Middle frontal gyrus (tissue), 1 donor: ENCODE measurements at regions not wholly inside any gene's neighbourhood (a gene's known extent, or its start where the extent isn't known, plus 50 kb on each side); places are given as distances from the start of the nearest gene placed in this dataset.

Experiments used
- DNase-seq: peaks from one replicate; pipeline ENCODE4 v3.0.0-alpha.2; 2015; ENCODE audit warnings: low spot score; ENCODE audit errors: extremely low spot score

DNA sequence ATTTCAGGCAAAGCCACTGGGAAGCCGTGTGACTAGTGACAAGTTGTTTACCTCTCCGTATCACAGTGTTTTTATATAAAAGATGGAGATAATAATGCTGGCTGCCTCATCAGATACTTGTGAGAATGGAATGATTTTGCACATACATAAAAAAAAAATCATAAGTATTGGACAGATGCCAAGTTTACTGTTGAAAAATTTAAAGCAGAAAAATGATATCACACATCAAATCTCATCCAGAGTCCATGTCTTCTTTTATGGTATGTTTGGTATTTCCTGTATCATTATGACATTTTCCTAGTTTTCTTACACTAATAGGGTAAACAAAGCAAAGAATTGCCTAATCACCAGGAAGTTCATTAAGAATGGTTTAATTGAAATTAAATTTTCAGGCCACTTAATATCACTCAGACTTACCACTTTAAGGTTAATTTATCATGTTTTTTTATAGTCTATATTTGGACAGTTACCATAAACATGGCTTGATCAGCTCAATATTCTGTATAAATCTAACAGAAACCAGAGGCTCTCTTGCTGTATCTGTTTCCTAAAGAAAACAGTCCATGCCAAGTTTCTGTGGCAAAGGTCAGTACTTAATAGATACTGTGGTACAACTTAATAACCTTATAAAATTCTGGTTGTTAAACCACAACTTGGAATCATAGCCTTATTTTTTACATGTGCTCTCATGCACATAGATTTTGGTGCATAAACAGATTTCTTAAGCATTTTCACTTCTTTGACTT, 656.5 kb upstream of the RIOK2 start:
- DNase-seq, result no peak

DNA sequence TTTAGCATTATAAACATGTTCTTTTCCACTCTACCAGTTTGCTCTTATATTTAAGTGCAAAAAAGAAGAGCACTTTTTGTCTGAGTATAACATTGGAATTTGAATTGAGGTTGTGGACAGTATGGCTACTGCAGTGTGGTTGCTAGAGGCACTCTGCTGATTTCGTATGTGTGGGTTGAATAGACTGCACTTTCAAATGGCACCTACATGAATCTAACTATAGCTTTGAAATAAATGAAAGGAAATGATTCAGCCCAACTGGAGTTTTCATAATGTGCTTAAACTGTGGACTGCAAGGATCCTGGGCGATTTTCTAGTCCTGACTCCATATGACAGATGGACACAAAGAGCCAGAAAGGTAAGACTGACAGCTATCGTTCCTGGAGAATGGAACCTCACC, 657.6 kb upstream of the RIOK2 start:
- peak; percentile 11 for DNase-seq

DNA sequence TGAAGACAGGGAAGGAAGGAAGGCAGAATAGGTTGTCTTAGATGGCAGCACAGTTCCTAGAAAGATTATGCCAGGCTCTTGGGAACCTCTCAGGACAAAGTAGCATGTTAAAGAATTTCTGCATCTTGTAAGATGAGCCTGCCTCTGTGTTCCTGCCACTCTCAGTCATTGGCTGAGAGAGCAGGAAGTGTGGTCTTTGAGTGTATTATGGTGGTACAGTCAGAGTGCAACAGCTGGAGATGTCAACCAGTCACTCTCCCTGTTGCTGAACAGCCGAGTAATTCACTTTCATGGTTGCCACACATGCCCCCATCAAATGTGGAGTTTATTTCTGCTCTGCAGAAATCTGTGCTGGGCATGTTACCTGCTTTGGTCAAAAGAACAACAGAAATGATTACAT, 659.6 kb upstream of the RIOK2 start:
- no peak for DNase-seq

DNA sequence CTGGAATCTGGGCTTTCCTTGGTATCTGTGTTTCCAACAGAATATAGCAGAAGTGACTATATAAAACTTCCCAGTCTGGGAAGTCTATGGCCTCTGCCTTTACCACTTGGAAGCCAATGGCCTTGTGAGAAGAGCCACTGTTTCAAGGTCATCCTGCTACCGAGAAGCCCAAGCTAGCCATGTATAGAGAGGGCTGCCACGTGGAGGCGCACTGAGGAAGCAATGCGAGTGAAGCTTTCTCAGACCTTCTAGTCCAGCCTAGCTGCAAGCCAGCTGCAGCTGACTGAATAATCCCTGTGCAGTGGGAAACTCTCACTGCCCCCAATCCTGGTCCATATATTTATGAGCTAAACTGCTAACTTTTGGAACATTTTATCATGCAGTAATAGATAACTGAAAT, 661.8 kb upstream of the RIOK2 start:
- DNase-seq, result no peak

DNA sequence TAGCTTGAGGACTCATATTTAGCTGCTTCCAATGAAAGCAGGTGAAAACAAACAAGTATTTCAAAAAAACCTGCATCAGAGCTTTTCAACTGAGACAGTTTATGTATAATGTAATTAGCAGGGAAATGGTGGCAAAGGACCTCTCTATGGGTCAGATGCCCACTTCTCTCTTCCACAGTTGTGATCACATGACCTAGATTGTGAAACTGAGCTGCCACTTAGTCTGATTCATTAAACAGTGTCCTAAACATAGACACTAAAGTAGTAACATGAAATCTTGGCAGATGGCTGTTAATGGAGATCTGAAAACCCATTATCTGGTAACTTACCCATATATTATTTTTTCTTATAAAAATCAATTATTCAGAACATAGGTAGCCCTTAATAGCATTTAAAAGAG, 663.6 kb upstream of the RIOK2 start:
- no peak for DNase-seq

DNA sequence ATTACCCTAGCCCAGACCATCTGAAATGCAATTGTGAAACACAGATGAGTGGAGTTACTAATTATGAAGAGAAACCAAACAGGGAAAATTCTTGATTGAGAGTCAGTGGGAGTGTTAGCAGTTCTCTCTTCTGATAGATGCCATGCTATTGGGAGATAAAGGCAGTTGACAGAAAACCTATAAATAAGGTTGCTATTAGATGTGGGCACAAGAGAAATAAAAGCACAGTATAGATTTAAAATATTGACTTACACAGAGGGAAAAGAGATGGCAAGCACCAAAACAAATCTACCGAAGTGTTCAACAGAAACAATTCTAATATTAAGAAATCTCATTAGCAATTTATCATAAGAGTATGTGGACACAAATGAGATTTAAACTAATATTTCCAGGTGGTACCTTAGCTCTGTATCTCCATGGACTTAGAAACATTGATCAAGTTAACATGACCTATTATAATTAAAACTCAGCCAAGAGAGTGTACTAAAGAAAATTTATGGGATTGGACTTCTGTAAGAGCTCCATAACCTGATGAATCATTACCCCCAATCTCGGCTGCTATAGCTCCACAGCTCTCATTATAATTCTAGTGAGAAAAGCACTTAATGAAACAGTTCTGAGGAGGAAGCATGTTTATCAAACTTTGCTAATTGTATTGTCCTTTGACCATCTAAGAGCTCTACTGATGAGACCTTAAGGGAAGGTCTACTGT, 665.0 kb upstream of the RIOK2 start:
- no peak for DNase-seq

DNA sequence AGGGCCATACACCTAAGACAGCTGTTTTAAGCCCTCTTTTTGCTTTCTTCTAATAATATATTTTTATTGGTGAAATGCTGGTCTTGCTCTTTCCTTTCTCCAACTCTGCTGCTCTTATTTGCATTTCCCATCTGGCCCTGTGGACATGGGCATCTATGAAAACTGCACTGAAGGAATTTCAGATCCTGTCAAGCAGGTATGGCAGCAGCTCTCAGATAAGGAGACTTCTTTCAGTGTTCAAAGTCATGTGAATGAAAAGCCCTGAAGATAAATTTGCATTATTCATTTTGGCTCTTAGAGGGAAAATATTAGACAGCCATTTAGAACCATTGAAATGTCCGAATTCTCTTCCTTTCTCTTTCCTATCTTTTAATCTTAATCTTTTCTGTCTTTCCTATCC, 668.0 kb upstream of the RIOK2 start:
- no peak for DNase-seq

DNA sequence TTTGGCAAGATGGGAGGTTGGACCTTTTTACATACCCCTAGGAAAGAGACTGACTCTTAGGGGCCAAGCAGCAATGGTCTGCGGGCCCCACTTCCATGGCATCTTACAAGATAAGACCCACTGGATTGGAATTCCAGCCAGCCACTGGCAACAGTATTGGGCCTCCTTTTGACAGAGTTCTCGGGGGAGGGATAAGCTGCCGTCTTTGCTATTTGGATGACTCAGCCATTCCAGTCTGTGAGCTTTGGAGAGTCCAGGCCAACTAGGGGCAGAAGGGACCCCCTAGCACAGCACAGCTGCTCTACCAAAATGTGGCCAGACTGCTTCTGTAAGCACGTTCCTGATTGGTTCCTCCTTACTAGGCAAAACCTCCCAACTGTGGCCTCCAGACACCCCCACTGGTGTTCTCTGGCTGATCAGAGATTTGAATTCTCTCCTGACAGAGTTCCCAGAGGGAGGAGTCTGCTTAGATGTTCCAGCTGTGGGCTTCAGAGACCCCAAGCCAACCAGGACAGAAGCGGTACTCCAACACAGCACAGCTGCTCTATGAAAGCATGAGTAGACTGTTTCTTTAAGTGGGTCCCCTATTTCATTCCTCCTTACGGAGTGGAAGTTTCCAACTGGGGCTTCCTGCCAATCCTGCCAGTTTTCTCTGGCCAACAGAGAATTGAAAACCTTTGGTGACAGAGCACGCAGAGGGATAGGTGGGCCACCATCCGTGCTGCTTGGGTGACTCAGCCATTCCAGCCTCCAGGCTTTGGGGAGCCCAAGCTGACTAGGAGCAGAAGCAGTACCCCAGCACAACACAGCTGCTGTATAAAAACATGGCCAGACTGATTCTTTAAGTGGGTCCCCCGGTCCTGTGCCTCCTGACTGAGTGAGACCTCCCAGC, 672.1 kb upstream of the RIOK2 start:
- DNase-seq, result no peak

DNA sequence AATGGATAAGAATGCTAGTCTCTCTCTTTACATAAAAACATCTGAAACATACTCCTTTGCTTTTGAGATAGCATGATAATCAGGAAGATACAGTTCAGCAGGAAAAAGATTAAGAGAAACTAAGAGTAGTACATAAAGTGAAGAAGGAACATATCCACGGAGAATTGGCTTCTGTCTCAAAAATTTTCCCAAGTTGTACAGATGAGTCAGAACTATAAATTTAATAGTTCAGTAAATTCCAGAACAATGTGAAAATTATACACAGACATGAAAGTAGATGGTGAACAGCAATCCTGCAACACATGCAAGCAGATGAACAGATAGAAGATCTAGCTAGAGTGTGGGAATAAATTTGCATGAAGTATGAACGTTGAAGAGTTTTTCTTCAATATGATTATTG, 691.4 kb upstream of the RIOK2 start:
- DNase-seq, result no peak

DNA sequence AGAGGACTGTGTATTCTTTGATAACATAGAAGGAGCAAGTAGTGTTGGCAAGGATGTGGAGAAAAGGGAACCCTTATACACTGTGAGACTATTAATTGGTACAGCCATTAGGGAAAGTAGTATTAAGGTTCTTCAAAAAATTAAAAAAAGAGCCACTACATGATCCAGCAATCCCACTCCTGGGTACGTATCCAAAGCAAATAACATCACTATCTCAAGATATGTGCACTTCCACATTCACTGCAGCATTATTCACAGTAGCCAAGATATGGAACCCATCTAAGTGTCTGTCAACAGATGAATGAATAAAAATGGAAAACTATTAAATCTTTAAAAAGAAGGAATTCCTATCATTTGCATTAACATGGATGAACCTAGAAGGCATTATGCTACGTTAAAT, 693.2 kb upstream of the RIOK2 start:
- DNase-seq, result no peak

DNA sequence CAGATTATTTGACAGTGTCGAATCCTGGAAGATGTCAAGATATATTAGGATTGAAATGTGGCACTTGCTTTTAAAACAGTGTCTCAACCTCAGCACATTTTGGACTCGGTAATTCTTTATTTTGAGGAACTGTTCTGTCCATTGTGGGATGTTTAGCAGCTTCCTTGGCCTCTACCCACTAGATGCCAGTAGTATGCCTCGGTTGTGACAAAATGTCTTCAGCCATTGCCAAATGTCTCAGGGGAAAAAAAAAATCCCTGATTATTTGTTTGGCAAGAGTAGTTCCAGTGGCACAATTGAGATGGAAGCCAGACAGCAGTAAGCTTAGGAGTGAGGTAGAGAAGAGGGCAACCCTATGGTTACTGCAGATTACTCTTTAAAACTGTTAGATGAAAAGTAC, 694.5 kb upstream of the RIOK2 start:
- DNase-seq, result no peak

DNA sequence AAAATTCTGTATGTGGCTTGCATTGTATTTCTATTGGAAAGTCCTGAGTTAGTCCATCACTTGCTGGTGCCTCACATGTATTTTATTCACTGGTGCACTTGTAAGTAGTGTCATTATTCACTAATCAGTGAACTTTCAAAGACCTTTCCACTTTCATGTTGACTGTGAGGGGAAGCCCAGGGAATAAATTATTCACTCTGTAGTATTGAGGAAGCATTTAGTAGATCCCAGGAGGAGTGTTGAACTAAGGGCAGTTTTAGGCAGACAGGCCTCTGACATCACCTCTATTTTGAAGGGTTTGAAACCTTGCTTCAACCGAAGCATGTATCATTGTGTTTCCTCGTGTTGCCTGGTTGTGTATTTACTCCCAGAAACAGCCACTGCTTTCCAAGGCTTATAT, 705.4 kb upstream of the RIOK2 start:
- no peak for DNase-seq

DNA sequence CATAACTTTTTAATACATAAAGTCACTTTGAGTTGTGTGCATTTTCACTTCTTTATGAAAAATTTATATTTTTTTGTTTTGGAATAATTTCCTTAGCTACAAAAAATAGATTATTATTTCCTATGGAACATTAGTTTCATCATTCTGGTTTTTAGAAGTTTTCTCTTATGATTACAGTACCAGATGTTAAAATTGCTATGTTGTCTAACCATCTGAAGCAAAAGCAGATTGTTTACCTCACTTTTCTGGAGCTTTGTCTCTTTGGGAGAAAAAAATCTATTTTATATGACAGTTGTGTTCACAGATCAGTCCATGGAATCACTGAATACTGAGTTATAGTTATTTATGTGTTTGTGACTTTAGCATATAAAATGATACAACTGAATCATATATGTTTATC, 708.9 kb upstream of the RIOK2 start:
- DNase-seq, result no peak

DNA sequence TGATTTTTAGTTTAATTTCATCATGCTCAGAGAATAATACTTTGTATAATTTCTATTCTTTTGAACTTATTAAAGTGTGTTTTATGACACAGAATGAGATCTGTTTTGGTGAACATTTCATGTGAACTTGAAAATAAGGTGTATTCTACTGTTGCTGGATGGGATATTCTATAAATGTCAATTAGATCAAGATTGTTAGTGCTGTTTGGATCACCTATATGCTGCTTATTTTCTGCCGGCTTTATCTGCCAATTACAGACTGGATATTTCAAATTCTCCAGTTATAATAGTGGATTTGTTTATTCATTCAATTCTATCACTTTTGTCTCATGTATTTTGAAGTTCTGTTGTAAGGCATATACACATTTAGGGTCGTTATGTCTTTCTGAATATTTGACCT, 720.7 kb upstream of the RIOK2 start:
- DNase-seq, result no peak

DNA sequence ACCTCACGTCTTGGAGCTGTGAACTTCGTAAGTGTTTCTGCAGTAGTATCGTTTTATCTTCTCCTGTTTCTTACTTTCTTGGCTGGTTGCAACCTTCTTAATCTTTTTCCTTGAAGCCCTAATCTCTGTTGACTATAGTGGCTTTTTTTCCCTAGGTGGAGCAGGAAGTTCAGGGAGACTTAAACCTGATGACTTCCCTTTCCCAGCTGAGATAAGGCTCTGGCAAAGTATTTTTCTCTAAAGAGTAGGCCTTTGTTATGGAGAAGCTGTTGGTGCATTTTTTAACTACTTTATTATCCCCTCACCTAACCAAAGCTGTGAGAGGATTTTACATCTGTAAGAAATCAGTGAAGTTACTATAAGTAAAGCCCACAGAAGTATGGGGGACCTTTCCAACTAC, 723.1 kb upstream of the RIOK2 start:
- no peak for DNase-seq

DNA sequence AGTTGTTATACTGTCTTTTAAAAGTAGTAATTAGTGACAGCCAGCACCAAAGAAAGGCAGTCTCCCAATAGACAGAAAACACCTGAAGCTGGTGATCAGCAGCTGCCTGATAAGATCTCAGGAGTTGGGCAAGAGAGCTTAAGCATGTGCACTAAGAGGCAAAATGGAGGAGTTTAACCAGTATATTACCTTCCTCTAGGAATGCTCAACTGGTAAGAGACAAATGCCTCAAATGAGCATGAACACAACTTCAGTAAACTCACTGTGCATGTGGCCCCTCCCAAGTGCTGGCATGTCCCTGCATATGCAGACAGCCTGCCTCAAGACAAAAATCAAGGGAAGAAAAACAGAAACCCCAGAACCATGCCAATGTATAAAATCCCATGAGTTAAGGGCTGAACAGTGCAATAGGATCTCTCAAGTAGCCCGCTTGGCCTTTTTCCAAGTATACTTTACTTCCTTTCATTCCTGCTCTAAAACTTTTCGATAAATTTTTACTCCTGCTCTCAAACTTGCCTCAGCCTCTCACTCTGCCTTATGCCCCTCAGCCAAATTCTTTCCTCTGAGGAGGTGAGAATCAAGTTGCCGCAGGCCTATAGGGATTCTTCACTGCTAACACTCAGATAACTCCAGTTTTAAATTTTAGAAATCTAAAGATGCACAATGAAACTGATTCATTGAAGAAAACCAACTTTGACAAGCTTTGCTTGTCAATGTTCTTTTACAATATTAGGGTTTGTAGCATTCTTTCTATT, 724.8 kb upstream of the RIOK2 start:
- no peak for DNase-seq

DNA sequence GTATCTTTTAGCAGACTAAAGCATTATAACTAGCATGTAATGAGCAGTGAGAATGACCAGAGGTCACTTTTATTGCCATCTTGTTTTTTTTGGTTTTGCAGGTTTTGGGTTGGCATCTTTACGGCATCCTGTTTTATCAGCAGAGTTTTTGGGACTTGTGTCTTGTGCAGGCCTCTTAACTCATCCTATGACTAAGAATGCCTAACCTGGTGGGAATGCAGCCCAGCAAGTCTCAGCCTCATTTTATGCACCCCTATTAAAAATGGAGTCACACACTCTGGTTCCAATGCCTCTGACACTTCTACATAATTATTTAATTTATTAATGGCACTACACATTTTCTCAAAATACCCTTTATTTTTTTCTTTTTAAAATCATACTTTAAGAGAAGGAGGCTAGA, 726.5 kb upstream of the RIOK2 start:
- DNase-seq, result no peak

DNA sequence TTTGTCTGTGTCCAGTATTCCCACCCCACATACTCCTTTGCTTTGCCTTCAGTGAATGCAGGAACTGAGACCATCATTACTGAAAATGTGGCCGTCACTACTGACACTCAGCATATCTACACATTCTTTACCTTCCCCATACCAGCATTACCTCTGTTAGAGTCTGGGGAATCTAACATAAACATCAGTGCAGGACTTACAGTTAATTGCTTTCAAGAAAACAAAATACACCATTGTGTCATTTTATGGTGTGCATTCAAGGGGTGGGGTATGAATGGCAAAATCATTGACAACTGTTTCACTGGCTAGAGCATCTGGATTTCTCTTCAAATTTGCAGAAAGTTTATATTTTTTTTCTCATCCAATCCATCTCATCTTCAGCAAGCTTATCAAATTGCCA, 731.4 kb upstream of the RIOK2 start:
- DNase-seq, result no peak

DNA sequence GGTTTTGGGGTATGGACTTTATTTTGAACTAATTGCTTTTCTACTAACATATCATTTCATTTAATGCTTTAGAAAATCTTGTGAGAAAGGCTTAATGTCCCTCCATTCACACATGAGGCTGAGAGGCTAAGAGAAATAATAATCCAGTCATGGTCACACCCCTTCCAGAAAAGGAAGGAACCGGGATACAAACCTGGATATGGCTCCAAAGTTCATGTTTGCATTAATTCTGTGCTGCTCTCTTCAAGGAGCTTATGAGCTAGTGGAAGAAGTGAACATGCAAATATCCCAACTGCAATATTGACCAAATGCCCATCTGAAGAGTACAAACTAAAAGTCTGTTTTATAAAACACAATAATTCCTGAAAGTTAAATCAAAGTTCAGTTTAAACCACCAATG, 732.1 kb upstream of the RIOK2 start:
- DNase-seq, result no peak

DNA sequence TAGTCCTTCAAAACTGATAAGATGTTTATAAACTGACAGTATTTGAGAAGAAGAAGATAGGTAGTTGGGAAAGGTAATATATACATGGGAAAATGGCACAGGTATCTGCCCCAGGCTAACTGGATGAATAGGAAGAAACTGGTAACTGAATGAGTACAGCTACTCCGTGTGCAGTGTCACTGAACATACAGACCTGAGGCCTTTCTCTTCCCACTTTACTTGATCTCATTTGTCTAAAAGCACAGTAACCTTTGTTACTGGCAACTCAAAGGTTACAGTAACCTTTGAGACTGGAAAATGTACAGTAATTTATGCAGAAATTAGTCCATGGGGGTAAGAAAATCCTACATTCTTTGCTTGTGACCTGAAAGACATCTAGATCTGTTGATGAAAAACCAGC, 735.0 kb upstream of the RIOK2 start:
- no peak for DNase-seq

DNA sequence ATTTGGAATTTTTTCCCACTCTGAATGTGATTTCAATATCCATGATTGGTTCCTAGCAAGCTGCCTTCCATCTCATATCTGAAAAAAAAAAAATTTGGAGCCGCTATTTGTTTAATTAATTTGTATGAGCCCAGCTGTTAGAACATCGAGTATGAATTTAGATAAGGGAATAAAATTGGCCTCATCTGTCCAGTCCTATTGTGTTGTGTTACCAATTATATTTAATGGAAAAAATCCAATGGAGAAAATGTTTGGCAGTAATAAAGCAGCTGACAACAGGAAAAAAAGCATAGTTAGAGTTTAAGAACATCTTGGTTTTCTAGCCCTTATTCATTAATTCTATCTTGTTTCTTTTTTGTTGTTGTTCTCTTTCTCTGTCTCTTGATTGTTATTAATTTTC, 735.6 kb upstream of the RIOK2 start:
- DNase-seq, result no peak

DNA sequence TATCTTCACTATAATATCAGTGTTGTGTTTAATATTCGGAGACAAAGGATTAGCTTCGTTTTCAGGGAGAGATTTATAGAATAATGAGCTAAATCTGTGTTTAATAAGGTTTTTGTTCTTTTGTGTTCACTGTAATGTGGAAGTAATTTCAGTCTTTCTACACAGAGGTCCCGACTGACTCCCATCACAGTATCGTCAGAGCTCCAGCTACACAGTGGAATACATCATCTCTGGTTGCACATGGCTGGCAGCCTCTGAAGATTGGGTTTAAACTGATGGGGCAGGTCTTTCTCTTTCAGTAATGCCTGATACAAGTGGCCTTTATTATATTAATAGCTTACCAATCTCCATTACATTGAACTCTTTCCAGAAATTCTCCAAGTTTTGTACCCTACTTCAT, 736.7 kb upstream of the RIOK2 start:
- no peak for DNase-seq
